ENCODE measurements at regions not wholly inside any gene's neighbourhood (a gene's known extent, or its start where the extent isn't known, plus 50 kb on each side); places are given as distances from the start of the nearest gene placed in this dataset.

DNA sequence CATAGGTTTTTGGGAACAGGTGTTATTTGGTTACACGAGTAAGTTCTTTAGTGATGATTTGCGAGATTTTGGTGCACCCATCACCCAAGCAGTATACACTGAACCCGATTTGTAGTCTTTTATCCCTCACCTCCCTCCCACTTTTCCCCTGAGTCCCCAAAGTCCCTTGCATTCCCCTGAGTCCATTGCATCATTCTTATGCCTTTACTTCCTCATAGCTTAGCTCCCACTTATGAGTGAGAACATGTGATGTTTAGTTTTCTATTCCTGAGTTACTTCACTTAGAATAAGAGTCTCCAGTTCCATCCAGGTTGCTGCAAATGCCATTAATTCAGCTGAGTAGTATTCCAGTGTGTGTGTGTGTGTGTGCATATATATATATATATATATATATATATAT is 97.2 kb upstream of the EDNRB start:
- no peaks in the 10 kb centered on the region for H3K4me1 ChIP-seq
- no peak for DNase-seq
- H3K36me3 ChIP-seq = no peaks in the 10 kb centered on the region
- H3K27ac ChIP-seq = no peak overlapping the region
- no peak overlapping the region for H3K4me3 ChIP-seq
- no peaks in the 10 kb centered on the region for H3K27me3 ChIP-seq
- H3K9me3 ChIP-seq (replicated peaks) = no peaks in the 10 kb centered on the region

DNA sequence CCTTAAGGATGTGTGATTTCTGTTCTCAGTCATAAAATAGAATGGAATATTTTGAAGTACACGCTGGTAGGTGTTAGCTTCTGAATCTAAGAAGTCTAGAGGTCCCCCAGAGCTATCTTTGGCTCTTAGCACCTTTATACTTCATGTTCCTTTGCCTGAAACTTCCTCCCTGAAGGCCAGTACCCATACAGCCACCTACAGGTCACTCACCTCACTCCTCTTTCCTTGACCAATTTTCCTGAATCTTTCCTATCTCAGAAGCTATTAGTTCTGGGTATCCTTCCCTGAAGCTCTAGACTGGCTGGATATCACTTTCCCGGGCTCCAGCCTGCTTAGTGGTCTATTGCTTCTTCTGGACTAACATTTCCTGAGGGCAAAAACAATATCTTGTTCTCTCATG is 93.4 kb upstream of the EDNRB start:
- Histone ChIP-seq H3K9me3 (replicated peaks) (no peaks in the 10 kb centered on the region), H3K4me3 (no peak overlapping the region), H3K27ac (no peak overlapping the region), H3K4me1 (no peaks in the 10 kb centered on the region), H3K27me3 (no peaks in the 10 kb centered on the region), H3K36me3 (no peaks in the 10 kb centered on the region)
- no peak for DNase-seq

DNA sequence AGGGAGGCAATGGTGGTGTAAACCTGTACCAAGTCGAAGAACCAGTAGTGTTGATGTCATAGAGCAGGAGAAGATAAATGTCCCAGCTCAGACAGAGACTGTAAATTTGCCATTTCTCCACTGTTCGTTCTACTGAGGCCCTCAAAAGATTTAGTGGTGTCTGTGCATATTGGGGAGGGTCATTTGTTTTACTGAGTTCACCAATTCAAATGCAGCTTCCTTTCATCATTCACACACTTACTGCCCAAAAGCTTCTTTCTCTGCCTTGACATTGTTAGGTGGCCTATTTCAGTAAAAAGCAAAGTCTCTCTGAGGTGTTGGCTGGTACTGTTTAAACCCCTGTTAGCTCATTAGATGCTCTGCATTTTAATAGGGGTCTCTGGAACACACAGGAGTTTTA is 86.2 kb upstream of the EDNRB start:
- Histone ChIP-seq H3K9me3 (replicated peaks) (no peaks in the 10 kb centered on the region), H3K4me1 (no peaks in the 10 kb centered on the region), H3K27ac (no peak overlapping the region), H3K36me3 (no peaks in the 10 kb centered on the region), H3K27me3 (no peaks in the 10 kb centered on the region), H3K4me3 (no peak overlapping the region)
- no peak for DNase-seq

DNA sequence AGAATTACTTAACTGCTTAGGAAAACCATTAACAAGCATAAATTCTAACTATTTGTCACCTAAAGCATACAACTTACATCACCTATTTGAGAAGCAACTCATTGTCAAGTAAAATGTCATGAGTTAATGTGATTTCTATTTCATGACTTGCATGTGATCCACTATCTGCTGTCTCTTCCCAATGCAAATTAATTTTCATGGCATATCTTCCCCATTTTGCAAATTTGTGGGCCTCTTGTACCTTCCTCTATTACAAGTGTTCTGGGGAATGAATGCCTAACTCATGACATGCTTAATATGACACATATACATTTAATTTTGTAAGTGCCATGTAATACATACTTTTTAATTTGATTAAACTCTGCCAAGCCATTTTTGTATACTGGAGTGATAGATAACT is 81.1 kb upstream of the EDNRB start:
- Histone ChIP-seq H3K36me3 (no peaks in the 10 kb centered on the region), H3K27ac (no peak overlapping the region), H3K27me3 (no peaks in the 10 kb centered on the region), H3K9me3 (replicated peaks) (no peaks in the 10 kb centered on the region), H3K4me1 (no peaks in the 10 kb centered on the region), H3K4me3 (no peak overlapping the region)
- no peak for DNase-seq

DNA sequence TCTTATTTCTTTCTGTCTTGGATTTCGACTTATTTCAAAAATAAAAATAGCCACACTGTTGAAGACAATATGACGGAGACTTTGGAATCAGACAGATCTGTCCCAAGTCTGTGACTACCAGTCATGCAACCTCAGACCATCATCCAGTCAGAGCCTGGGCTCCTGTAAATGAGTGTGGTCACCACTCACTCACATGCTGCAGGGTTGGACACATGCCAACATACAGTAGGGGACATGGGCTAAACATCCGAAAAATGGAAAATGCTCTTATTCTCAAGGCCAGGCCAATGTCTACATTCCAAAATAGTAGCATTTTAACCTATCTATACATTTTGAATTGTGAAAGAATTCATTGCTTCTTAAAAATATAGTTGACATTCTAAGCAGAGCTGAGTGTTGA is 75.5 kb upstream of the EDNRB start:
- peak; percentile 12 to 13 for DNase-seq

DNA sequence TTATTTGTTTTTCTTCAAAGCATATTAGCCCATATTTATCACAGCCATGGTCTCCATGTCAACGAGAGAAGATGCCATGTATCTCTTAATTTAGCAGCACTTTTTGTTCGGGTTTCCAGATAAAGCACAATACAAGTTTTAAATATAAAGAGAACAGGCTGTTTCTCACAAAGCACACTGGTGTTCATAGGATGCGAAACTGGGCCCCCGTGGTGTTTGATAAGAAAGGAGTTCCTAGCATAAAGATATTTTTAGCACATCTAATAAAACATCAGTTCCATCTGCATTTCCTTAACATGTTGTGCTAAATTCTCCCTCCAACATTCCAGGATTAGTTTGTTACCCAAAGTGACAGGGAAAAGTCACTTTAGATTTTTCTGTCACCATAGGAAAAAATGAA is 72.4 kb upstream of the EDNRB start:
- H3K27me3 ChIP-seq = no peaks in the 10 kb centered on the region
- no peak overlapping the region for H3K27ac ChIP-seq
- H3K4me3 ChIP-seq = no peak overlapping the region
- H3K4me1 ChIP-seq = no peaks in the 10 kb centered on the region
- no peaks in the 10 kb centered on the region for H3K36me3 ChIP-seq
- DNase-seq = no peak
- no peaks in the 10 kb centered on the region for H3K9me3 ChIP-seq (replicated peaks)

More for the DNA sequence above, 75.5 kb upstream of the EDNRB start:
- no peak overlapping the region for H3K27ac ChIP-seq
- H3K27me3 ChIP-seq = no peaks in the 10 kb centered on the region
- no peaks in the 10 kb centered on the region for H3K4me1 ChIP-seq
- no peaks in the 10 kb centered on the region for H3K9me3 ChIP-seq (replicated peaks)
- no peak overlapping the region for H3K4me3 ChIP-seq
- no peaks in the 10 kb centered on the region for H3K36me3 ChIP-seq

DNA sequence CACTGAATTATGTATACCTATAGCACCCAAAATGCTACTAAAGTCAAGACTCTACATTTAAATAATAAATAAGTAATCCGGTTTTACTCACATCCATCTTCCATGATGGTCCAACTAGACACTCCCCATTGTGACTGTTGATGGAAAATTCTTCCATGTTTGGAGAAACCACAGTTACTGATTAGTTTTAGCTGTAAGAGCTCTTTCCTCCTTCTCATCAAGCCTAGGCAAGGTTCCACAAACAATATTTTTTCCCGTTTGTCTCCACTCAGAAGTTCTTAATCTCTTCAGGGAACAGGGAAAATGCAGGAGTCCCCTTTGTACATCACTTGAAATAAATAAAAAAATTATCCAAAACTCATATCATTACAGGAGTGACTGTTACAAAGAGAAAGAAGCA is 70.7 kb upstream of the EDNRB start:
- no peak overlapping the region for H3K27ac ChIP-seq
- H3K4me3 ChIP-seq = no peak overlapping the region
- no peak for DNase-seq
- H3K36me3 ChIP-seq = no peaks in the 10 kb centered on the region
- H3K4me1 ChIP-seq = no peaks in the 10 kb centered on the region
- no peaks in the 10 kb centered on the region for H3K9me3 ChIP-seq (replicated peaks)
- no peaks in the 10 kb centered on the region for H3K27me3 ChIP-seq

DNA sequence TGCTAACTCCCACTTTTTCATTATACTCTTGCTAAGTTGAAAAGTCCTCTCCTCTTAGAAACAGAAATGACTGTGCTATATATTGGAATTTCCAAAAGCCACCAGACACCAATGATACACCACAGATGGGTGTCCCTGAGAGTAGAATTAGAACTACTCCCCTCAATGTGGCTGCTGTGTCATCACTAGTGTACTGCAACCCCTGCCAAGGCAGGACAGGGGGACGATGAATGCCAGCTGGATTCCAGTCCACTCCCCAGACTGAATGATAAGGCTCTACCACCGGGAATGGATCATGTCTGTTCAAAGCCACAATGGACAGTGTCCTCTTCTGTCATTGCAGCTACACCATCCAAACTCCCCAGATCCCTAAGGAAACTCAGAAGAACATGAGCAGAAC is 69.7 kb upstream of the EDNRB start:
- Histone ChIP-seq H3K4me1 (no peaks in the 10 kb centered on the region), H3K27me3 (no peaks in the 10 kb centered on the region), H3K9me3 (replicated peaks) (no peaks in the 10 kb centered on the region), H3K36me3 (no peaks in the 10 kb centered on the region), H3K27ac (no peak overlapping the region), H3K4me3 (no peak overlapping the region)
- DNase-seq = no peak

DNA sequence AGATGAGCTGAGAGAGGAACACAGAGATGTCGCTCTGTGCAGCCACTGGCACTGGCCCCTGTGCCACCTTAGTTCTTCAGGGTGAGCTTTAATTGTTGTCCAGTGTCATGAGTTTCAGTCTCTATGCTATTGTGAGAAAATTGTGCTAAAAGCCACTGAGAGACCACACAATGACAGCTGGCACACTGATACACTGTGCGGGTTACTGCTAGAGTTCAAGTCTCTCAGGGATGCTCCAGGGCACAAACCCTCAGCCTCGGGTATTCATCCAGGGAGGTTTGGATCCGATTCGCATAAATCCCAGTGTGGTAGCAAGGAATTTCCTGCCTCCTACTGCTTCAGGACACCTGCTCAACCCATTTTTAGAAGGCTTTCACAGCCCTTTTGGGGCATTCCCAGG is 68.1 kb upstream of the EDNRB start:
- Histone ChIP-seq H3K9me3 (replicated peaks) (no peaks in the 10 kb centered on the region), H3K27me3 (no peaks in the 10 kb centered on the region), H3K27ac (no peak overlapping the region), H3K4me1 (no peaks in the 10 kb centered on the region), H3K4me3 (no peak overlapping the region), H3K36me3 (no peaks in the 10 kb centered on the region)
- DNase-seq = peak; percentile 7 to 41

DNA sequence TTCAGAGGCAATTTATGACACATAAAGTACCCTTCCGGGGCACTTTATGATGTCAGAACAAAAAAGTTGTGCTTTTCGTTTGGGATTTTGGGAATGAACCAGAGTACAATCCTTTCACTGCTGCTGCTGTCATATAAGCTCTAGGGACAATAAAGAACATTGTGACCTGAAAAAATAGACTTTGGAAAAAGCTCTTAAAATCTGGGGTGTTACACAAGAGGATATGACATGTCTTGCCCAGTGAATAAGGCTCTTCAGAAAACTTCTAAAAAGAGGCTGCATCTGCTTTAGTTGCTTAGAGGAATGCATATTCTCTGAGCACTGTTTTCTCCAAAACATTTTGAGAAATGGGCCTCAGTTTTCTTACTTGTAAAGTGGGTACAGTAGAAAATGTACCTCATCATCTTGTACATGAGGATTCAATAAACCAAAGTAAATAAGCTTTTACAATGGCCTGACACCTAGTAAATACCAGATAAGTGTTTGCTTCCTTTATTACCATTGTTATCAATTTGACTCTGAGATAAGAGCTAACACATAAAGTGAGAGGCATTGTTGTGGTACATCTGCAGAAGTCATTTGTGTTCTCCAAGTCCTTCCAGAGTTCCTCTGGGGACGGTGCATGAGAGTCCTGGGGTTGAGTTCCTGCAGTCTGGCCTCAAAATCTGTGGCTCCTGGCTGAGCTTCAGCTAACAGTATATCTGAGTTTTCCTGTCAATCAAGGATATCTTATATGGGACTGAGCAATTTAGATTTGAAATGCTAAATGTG is 67.4 kb upstream of the EDNRB start:
- no peaks in the 10 kb centered on the region for H3K9me3 ChIP-seq (replicated peaks)
- DNase-seq = no peak
- H3K27ac ChIP-seq = no peak overlapping the region
- no peaks in the 10 kb centered on the region for H3K27me3 ChIP-seq
- H3K4me1 ChIP-seq = no peaks in the 10 kb centered on the region
- no peaks in the 10 kb centered on the region for H3K36me3 ChIP-seq
- H3K4me3 ChIP-seq = no peak overlapping the region

DNA sequence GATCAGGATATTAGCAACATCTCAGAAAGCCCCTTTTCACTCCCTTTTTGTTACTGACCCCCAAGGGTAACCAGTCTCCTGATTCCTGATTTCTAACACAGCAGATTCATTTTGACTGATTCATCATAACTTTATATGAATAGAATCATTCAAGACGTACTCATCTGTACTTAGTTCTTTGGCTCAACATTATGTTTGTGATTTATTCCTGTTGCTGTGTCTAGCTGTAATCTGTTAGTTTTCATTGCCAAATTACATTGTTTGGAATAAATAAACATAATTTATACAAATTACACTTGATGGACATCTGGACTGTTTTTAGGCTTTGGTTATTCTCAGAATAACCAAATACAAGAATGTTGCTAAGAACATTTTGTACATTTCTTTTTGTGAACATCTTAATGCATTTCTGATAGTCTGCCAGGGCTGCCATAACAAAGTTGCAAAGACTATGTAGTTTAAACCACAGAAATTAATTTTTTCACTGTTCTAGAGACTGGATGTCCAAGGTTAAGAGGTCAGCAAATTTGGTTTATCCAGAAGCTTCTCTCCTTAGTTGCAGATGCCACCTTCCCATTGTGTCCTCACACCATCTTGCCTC is 62.8 kb upstream of the EDNRB start:
- no peak overlapping the region for H3K27ac ChIP-seq
- H3K27me3 ChIP-seq = no peaks in the 10 kb centered on the region
- H3K4me3 ChIP-seq = no peak overlapping the region
- no peaks in the 10 kb centered on the region for H3K9me3 ChIP-seq (replicated peaks)
- no peak for DNase-seq
- no peaks in the 10 kb centered on the region for H3K36me3 ChIP-seq
- H3K4me1 ChIP-seq = no peaks in the 10 kb centered on the region

DNA sequence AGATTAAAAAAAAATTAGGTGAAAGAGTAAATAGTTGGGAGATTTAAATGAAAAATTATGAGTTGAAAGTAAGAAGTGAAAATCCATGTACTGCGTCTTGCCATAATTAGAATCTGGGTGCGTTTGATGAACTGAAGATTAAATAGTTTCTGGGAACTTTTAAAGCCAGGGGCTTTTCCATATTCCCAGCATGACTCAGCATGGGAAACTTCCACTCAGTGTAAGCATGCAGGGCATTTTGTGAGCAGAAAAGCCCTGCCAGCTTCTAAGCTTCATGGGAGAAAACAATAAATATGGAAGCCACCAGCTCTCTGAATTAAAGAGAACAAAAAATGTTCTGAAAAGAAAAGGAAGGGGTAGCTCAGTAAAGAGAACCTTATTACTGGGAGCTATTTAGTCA is 62.0 kb upstream of the EDNRB start:
- Histone ChIP-seq H3K27me3 (no peaks in the 10 kb centered on the region), H3K9me3 (replicated peaks) (no peaks in the 10 kb centered on the region), H3K27ac (no peak overlapping the region), H3K36me3 (no peaks in the 10 kb centered on the region), H3K4me1 (no peaks in the 10 kb centered on the region), H3K4me3 (no peak overlapping the region)
- peak in 1 of 2 experiments; percentile 11 for DNase-seq

DNA sequence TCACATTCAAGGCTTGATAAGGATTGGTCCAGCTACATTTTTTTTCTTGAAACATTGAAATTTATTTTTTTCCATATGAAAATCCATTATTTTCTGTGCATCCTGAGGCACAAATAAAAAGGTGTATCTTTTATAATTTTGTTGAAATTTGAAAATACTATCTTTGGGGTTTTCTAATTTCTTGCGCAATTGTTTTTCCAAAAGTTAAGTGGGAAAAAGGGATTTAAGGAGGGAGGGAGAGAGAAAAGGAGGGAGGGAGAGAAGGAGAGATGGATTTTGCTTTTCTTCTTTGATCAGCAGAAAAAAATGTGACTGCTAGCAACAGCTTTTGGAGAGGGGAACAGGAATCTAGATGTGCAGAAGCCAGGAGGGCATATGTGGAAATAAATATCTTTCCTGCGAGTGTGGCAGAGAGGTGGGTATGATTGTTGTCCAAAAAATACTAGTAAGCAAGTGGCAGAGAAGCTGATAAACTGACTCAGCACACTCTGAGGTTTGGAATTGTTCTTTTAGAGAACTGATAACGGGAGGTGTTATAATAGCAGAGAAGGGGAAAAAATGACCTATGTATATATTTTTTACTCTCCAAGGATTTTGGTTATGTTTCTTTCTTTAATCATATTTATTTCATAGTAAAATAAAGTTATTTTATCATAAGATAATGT is 61.2 kb upstream of the EDNRB start:
- H3K27me3 ChIP-seq = no peaks in the 10 kb centered on the region
- no peak for DNase-seq
- H3K4me3 ChIP-seq = no peak overlapping the region
- H3K9me3 ChIP-seq (replicated peaks) = no peaks in the 10 kb centered on the region
- H3K4me1 ChIP-seq = no peaks in the 10 kb centered on the region
- no peaks in the 10 kb centered on the region for H3K36me3 ChIP-seq
- no peak overlapping the region for H3K27ac ChIP-seq

DNA sequence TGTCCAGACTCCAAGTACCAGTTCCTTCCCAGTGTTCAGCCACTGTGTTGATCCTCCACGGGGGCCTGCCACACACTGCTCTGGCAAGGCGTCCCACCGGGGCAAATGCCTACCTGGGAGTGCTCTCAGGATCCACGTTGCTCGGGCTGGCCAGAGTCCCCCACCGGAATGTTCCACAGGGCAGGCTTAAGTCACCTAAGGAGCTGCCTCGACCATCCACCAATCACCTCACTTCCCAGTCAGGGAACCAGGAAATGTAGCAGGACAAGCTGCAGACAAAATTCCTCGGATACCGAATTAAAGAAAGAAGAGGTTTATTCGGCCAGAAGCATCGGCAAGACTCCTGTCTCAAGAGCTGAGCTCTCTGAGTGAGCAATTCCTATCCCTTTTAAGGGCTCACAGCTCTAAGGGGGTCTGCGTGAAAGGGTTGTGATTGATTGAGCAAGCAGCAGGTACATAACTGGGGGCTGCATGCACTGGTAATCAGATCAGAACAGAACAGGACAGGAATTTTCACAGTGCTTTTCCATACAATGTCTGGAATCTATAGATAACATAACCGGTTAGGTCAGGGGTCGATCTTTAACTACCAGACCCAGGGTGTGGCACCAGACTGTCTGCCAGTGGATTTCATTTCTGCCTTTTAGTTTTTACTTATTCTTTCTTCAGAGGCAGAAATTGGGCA is 56.9 kb upstream of the EDNRB start:
- Histone ChIP-seq H3K4me1 (no peaks in the 10 kb centered on the region), H3K4me3 (no peak overlapping the region), H3K36me3 (no peaks in the 10 kb centered on the region), H3K9me3 (replicated peaks) (no peaks in the 10 kb centered on the region), H3K27me3 (no peaks in the 10 kb centered on the region), H3K27ac (no peak overlapping the region)
- DNase-seq = no peak

DNA sequence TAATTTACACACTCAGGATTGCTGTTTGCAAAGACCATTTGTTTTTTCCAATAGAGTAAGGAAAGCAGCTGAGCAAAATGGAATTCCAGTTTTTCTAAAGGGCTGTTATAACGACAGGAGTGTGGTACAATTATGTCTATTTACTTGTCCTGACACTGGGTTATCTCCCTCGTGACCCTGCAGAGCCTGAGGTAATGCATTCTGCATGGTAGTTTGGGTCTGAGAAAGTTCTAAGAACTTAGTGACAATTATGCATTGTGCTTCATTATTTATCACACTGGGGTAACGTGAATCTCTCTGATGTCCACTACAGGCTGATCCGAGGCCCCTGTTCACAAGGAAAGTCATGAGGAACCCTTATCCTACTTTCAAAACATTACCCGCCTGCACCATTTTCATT is 50.7 kb upstream of the EDNRB start:
- Histone ChIP-seq H3K9me3 (replicated peaks) (no peaks in the 10 kb centered on the region), H3K4me3 (no peak overlapping the region), H3K4me1 (no peaks in the 10 kb centered on the region), H3K36me3 (no peaks in the 10 kb centered on the region), H3K27me3 (no peaks in the 10 kb centered on the region), H3K27ac (no peak overlapping the region)
- no peak for DNase-seq

Measured in SJCRH30 (cell line).